Adrenal gland (tissue), 5 donors: ENCODE measurements at regions not wholly inside any gene's neighbourhood (a gene's known extent, or its start where the extent isn't known, plus 50 kb on each side); places are given as distances from the start of the nearest gene placed in this dataset.

Source experiments
- POLR2A ChIP-seq, 2 donors: fragments of 450-650 bp; IDR thresholded peaks; one replicate each; pipeline ENCODE4 v1.6.1; 2017; ENCODE audit warnings: antibody characterized with exemption in 2 of 2, mild to moderate bottlenecking in 2 of 2, moderate library complexity in 1 of 2
- TF ChIP-seq, protein P1 (sequence below), 6 experiments: fragments of 450-650 bp in 4 of 6; fragments of 200-600 bp in 2 of 6; sonication (generic) in 1 of 6; IDR thresholded peaks; 1 replicate in 5 of 6; 2 replicates in 1 of 6; pipeline versions ENCODE4 v1.5.1 to v1.8.0; 2016 to 2021; ENCODE audit warnings: antibody characterized with exemption in 6 of 6, mild to moderate bottlenecking in 2 of 6, moderate library complexity in 1 of 6
- donor health status: DM: no; HTN: no; CAD: no.

GRCh38 chr10:37619336-37619735 is 238.1 kb downstream of the ZNF248 start:
- TF ChIP-seq, protein P1, sequence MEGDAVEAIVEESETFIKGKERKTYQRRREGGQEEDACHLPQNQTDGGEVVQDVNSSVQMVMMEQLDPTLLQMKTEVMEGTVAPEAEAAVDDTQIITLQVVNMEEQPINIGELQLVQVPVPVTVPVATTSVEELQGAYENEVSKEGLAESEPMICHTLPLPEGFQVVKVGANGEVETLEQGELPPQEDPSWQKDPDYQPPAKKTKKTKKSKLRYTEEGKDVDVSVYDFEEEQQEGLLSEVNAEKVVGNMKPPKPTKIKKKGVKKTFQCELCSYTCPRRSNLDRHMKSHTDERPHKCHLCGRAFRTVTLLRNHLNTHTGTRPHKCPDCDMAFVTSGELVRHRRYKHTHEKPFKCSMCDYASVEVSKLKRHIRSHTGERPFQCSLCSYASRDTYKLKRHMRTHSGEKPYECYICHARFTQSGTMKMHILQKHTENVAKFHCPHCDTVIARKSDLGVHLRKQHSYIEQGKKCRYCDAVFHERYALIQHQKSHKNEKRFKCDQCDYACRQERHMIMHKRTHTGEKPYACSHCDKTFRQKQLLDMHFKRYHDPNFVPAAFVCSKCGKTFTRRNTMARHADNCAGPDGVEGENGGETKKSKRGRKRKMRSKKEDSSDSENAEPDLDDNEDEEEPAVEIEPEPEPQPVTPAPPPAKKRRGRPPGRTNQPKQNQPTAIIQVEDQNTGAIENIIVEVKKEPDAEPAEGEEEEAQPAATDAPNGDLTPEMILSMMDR (IDR thresholded peaks at IDR 0.05) = no peak
- TF ChIP-seq POLR2A (IDR thresholded peaks at IDR 0.05) = no peak
